ENCODE measurements at regions not wholly inside any gene's neighbourhood (a gene's known extent, or its start where the extent isn't known, plus 50 kb on each side); places are given as distances from the start of the nearest gene placed in this dataset.

DNA sequence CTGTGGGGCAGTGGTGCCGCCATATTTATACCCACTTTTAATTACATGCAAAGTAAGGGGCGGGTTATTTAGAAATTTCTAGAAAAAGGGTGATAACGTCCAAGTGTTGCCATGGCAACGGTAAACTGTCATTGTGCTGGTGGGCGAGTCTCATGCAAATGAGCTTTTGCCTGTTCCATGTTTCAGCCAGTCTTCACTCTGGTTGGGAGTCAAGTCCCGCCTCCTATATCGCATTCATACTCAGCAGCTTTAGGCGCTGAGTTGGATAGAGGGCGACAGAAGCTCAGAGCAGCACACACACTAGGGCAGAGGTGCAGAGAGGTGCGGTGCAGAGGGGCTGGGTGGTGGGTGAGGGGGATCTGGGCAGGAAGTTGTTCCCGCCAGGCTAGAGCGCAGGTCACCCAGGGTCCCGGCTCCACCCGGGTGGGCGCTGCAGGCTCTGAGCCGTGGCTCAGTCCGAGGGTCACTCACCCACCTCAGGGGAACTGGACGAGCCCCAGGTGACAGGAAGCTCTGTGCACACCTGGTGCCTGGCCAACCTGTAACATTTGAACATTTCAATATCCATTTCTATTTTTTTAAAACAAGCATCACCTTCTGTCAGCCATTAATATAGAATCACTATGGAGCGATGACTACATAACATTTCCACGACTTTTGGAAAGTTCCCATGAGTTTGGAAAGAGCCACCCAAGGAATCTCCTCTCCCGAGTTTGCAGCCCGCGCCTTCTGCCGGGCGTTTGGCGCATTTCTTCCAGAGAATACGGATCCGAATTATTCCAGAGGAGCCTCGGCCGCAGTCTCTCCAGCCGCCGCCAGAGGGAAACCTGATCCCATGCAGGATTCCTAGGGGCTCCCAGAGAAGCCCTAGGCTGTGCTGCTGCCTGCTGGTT is 89.1 kb upstream of the PHACTR3 start:
- no peak for TF ChIP-seq EZH2 (IDR thresholded peaks at IDR 0.05)
- no peak for TF ChIP-seq POLR2AphosphoS5 (IDR thresholded peaks at IDR 0.05; ENCODE audit: borderline replicate concordance, low read depth, low read length)
- no peak for TF ChIP-seq FOXP2 (optimal IDR thresholded peaks at IDR 0.05; ENCODE audit: control extremely low read depth, extremely low read length, insufficient read depth)
